ENCODE measurements at regions not wholly inside any gene's neighbourhood (a gene's known extent, or its start where the extent isn't known, plus 50 kb on each side); places are given as distances from the start of the nearest gene placed in this dataset.

- H3K27ac ChIP-seq (ENCODE audit: low read depth, low read length) = no peak overlapping the region
- H3K27me3 ChIP-seq (replicated peaks in 1 of 4; ENCODE audit: control insufficient read depth in 3 of 4, extremely low read depth in 1 of 4, insufficient read depth in 3 of 4, low read length in 3 of 4) = no peaks in the 10 kb centered on the region
- no peaks in the 10 kb centered on the region for H4K20me1 ChIP-seq (replicated peaks in 1 of 2; ENCODE audit: control insufficient read depth in 1 of 2, insufficient read depth in 2 of 2, low read length in 2 of 2)
- H3K4ac ChIP-seq (replicated peaks; ENCODE audit: insufficient read length, low read depth, low read length) = no peak overlapping the region
- no peak overlapping the region for H2BK120ac ChIP-seq (replicated peaks; ENCODE audit: low read depth, low read length)
- no peak overlapping the region for H2BK20ac ChIP-seq (ENCODE audit: low read length)
- no peak overlapping the region for H2BK5ac ChIP-seq (ENCODE audit: low read depth, low read length)
- H3K79me2 ChIP-seq (ENCODE audit: control insufficient read depth in 1 of 2, insufficient read depth in 2 of 2, low read length in 2 of 2) = no peaks in the 10 kb centered on the region
- ChIA-PET CTCF (ENCODE audit: partially characterized antibody) (no interaction called here), POLR2A (ENCODE audit: partially characterized antibody) (no interaction called here)
- H4K5ac ChIP-seq (ENCODE audit: insufficient read length, low read depth, low read length) = no peak overlapping the region
- no peak overlapping the region for H3K9ac ChIP-seq (replicated peaks in 1 of 4; ENCODE audit: extremely low read depth in 1 of 4, low read depth in 3 of 4, low read length in 3 of 4)
- no peaks in the 10 kb centered on the region for H3K79me1 ChIP-seq (ENCODE audit: low read depth, low read length)
- DNase-seq (ENCODE audit: low read depth in 1 of 2, low spot score in 2 of 2) (no peak), FAIRE-seq (no peak)
- H3K56ac ChIP-seq (replicated peaks; ENCODE audit: insufficient read length, low read depth, low read length) = no peak overlapping the region
- no peaks in the 10 kb centered on the region for H3K9me3 ChIP-seq (ENCODE audit: insufficient read depth in 2 of 2, low read depth in 1 of 2, low read length in 1 of 2)
- TF ChIP-seq HDAC6 (IDR thresholded peaks at IDR 0.05; ENCODE audit: low read depth, low read length) (no peak), CEBPB (IDR thresholded peaks at IDR 0.05; ENCODE audit: low read depth, low read length) (peak; percentile 77)
- no peak overlapping the region for H3K18ac ChIP-seq (ENCODE audit: extremely low read depth, low read length)
- no peak overlapping the region for H3K14ac ChIP-seq (ENCODE audit: insufficient read length)
- H3K23ac ChIP-seq (ENCODE audit: insufficient read length) = no peak overlapping the region
- WGBS, 2 experiments (ENCODE audit: extremely low coverage in 1 of 2, insufficient coverage in 1 of 2, insufficient read length in 1 of 2, insufficient replicate concordance in 2 of 2, low coverage in 1 of 2, low lambda C conversion rate in 2 of 2, missing lambda C conversion rate in 1 of 2) = 90% methylated on average over 3 of the region's 3 CpGs; no CpG with 5 or more reads in 1 of the 2 experiments
- H3K23me2 ChIP-seq (ENCODE audit: low read depth, low read length) = no peaks in the 10 kb centered on the region
- no peak overlapping the region for H2AFZ ChIP-seq (ENCODE audit: low read length)
- no peak overlapping the region for H2AK5ac ChIP-seq (ENCODE audit: low read depth, low read length)
- H3K4me1 ChIP-seq (replicated peaks in 1 of 4; ENCODE audit: control insufficient read depth in 3 of 4, insufficient read depth in 4 of 4, low read length in 3 of 4) = peaks cover 0 to 7% (median 0%) of the 10 kb centered on the region in 4 experiments; a peak in 1 of 7 replicates
- no peak overlapping the region; a peak in 1 of 4 replicates for H3K4me2 ChIP-seq (ENCODE audit: insufficient read depth in 1 of 2, low read depth in 2 of 2, low read length in 2 of 2)
- H2BK12ac ChIP-seq (ENCODE audit: low read depth, low read length) = no peak overlapping the region
- H3K4me3 ChIP-seq (ENCODE audit: extremely low read depth in 1 of 4, insufficient read depth in 2 of 4, low read depth in 3 of 4, low read length in 4 of 4) = no peak overlapping the region
- no peak overlapping the region for H4K91ac ChIP-seq (replicated peaks; ENCODE audit: insufficient read length, low read length)
- H3K36me3 ChIP-seq (ENCODE audit: control insufficient read depth in 2 of 4, insufficient read depth in 4 of 4, low read length in 3 of 4) = no peaks in the 10 kb centered on the region; a peak in 1 of 8 replicates
- no peak overlapping the region for H2BK15ac ChIP-seq (ENCODE audit: low read length)
- no peak overlapping the region for H4K8ac ChIP-seq (ENCODE audit: extremely low read depth, insufficient read depth, low read length)
These were observed 315.8 kb upstream of the USP24 start for GRCh38 chr1:55530749-55531478.
